SK-N-MC (cell line): ENCODE measurements at regions not wholly inside any gene's neighbourhood (a gene's known extent, or its start where the extent isn't known, plus 50 kb on each side); places are given as distances from the start of the nearest gene placed in this dataset.

Source experiments
- EZH2 ChIP-seq: fragments of 200-600 bp; sonication (generic); IDR thresholded peaks from one replicate; pipeline ENCODE4 v1.6.1; 2017; ENCODE audit warnings: antibody characterized with exemption
- POLR2AphosphoS5 ChIP-seq: IDR thresholded peaks from 2 replicates; pipeline ENCODE4 v1.6.1; 2012; ENCODE audit warnings: mild to moderate bottlenecking, low read depth, low read length, borderline replicate concordance

DNA sequence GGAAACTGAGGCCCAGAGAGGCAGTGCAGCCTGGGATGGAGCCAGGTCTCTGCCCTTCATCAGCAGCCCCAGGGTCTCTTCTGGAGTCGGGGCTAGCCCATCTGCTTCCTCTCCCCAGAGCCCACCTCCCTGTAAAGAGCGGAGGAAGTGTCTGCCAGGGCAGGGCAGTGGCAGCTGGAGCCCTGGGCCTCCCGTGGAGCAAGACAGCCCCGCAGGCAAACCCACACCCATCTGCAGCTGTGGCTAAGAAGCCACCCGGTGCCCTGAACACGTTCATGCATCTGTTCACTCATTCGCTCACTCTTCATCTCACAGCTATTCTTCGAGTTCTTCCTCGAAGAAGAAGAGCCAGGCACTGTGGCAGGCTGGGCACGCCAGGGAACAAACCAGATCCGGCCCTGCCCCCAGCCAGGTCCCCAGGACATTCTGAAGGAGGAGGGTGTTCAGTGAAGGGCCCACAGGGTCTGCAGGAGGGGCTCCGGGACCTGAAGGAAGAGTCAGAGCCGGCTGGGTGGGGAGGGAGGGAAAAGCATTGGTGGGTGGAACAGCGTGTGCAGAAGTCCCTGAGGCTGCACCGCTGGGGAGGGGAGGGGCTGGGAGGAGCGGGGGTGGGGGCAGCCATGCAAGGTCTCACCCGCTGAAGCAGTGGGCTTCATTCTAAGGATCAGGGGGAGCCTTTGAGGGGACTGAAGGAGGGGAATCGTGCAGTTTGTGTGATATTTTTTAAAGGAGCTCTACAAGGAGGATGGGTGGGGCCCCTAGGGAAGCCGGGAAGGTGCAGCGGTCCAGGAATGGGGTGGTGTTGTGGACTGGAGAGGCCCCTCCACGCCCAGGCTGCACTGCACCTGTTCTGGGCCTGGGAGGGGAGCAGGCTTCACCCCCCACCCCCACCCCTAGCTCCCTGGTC, 99.1 kb downstream of the UNCX start:
- TF ChIP-seq EZH2 (no peak), POLR2AphosphoS5 (no peak)
